Spinal cord (tissue), 9 donors: ENCODE measurements at regions not wholly inside any gene's neighbourhood (a gene's known extent, or its start where the extent isn't known, plus 50 kb on each side); places are given as distances from the start of the nearest gene placed in this dataset.
A peak's percentile ranks its signal among the peaks of the same experiment; 100 is the strongest.
"Not testable (repeated sequence)": the region's sequence is repeated elsewhere in the genome, so short reads cannot be mapped to it uniquely, and the experiment has no call there.

Experiments
- DNase-seq, 6 donors: peaks; one replicate each; pipeline versions ENCODE4 v3.0.0 to v3.0.0-alpha.2; 2013 to 2015; ENCODE audit warnings: low spot score in 6 of 6, low read depth in 4 of 6
- H3K27ac ChIP-seq: one replicate; pipeline ENCODE4 v1.5.1; 2013; ENCODE audit warnings: low read depth, low read length, control low read depth
- H3K27me3 ChIP-seq: one replicate; pipeline ENCODE4 v1.6.1; 2013; ENCODE audit warnings: low read length; ENCODE audit not compliant: control insufficient read depth, insufficient read depth
- H3K36me3 ChIP-seq: one replicate; pipeline ENCODE4 v1.6.1; 2013; ENCODE audit warnings: low read length; ENCODE audit not compliant: control insufficient read depth, insufficient read depth
- H3K4me1 ChIP-seq: one replicate; pipeline ENCODE4 v1.6.1; 2013; ENCODE audit warnings: low read length; ENCODE audit not compliant: control insufficient read depth, insufficient read depth
- H3K4me3 ChIP-seq: one replicate; pipeline ENCODE4 v1.5.1; 2013; ENCODE audit warnings: low read depth, low read length, control low read depth
- H3K9me3 ChIP-seq: one replicate; pipeline ENCODE4 v1.6.1; 2013; ENCODE audit warnings: low read length; ENCODE audit not compliant: control insufficient read depth, insufficient read depth
- WGBS: methylation state at CpG from one replicate; pipeline ENCODE4 v1.1.5; 2013; ENCODE audit warnings: missing lambda C conversion rate; ENCODE audit not compliant: insufficient coverage; 5-methylcytosine and 5-hydroxymethylcytosine counted together
- donor health status: healthy.

DNA sequence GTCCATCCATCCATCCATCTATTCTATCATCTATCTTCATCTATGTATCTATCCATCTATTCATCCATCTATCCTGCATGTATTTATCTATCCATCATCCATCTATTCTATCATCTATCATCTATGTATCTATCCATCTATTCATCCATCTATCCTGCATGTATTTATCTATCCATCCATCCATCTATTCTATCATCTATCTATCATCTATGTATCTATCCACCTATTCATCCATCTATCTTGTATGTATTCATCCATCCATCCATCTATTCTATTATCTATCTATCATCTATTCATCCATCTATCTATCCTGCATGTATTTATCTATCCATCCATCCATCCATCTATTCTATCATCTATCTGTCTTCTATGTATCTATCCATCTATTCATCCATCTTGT, 65.9 kb upstream of the PPP2R3B start:
- Histone ChIP-seq H3K4me3 (no peak overlapping the region), H3K27me3 (no peaks in the 10 kb centered on the region), H3K27ac (no peak overlapping the region), H3K9me3 (peaks cover 4% of the 10 kb centered on the region), H3K4me1 (no peaks in the 10 kb centered on the region), H3K36me3 (no peaks in the 10 kb centered on the region)
- DNase-seq, result no peak

DNA sequence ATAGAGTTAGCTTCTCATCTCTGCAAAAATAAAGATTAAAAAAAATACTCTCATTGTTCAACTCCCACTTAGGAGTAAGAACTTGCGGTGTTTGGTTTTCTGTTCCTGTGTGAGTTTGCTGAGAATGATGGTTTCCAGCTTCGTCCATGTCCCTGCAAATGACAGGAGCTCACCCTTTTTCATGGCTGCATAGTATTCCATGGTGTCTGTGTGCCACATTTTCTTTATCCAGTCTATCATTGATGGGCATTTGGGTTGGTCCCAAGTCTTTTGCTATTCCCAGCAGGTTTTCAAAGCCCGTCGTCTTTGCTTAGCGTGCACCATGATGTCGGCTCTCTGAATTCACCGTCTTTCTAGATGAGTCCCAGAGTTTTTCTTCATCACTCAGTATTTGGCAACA, 67.8 kb upstream of the PPP2R3B start:
- not testable (repeated sequence) for H3K27ac ChIP-seq, DNase-seq, H3K4me3 ChIP-seq, H3K36me3 ChIP-seq, H3K9me3 ChIP-seq, H3K27me3 ChIP-seq, H3K4me1 ChIP-seq
- WGBS, result 70% methylated on average over 5 of the region's 7 CpGs

DNA sequence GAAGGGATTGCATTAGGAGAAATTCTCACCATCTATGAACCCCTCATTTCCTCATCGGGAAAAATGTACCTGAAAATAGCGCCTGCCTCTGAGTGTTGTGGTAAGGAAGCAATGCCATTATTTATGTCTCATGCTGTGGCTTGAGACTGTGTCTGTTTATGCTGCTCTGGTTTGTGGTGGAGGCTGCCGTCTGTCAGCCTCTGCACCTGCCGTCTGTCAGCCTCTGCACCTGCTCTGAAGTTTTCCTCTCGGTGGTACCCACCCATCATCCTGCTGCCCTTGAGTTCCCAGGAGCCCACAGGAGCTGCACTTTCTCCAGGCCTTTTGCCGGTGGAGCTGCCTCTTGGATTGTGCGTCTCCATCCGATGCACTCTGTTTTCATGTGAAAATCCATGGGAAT, 68.5 kb upstream of the PPP2R3B start:
- H3K4me3 ChIP-seq, result no peak overlapping the region
- no peaks in the 10 kb centered on the region for H3K36me3 ChIP-seq
- 44% methylated on average over 6 of the region's 8 CpGs for WGBS
- H3K27ac ChIP-seq, result no peak overlapping the region
- peaks cover 12% of the 10 kb centered on the region for H3K27me3 ChIP-seq
- DNase-seq, result no peak
- peaks cover 4% of the 10 kb centered on the region for H3K9me3 ChIP-seq
- peaks cover 6% of the 10 kb centered on the region for H3K4me1 ChIP-seq

DNA sequence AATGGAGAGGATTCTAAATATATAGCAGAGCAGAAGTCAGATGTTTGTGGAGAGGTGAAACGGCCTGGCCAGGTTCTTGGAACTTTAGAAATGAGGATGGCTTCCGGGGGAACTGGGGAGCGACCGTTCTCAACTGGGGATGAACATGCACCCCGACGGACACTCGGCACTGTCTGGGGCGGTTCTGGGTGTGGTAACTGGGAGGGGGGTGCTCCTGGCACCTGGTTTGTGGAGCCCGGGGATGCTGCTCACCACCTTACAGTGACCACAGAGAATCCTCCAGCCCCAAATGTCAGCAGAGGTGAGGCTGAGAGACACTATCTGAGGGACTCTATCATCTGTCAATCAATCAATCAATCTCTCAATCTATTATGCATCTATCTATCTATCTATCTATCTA, 69.0 kb upstream of the PPP2R3B start:
- no peak for DNase-seq
- Histone ChIP-seq H3K4me1 (peaks cover 8% of the 10 kb centered on the region), H3K27ac (no peak overlapping the region), H3K9me3 (peaks cover 4% of the 10 kb centered on the region), H3K27me3 (peaks cover 13% of the 10 kb centered on the region), H3K36me3 (no peaks in the 10 kb centered on the region), H3K4me3 (no peak overlapping the region)
- WGBS, result 45% methylated on average over 6 of the region's 9 CpGs

DNA sequence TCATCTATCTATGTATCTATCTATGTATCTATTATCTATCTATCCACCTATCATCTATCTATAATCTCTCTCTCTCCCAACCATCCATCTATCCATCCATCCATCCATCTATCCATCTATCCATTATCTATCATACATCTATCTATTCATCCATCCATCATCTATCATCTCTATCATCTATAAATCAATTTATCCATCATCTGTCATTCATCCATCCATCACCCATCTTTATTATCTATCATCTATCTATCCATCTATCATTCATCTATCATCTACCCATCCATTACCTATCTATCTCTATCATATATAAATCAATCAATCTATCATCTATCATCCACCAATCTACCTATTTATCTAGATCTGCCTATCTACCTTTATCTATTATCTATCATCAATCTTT, 69.4 kb upstream of the PPP2R3B start:
- no peak for DNase-seq
- Histone ChIP-seq H3K4me1 (peaks cover 8% of the 10 kb centered on the region), H3K27ac (no peak overlapping the region), H3K9me3 (peaks cover 4% of the 10 kb centered on the region), H3K27me3 (peaks cover 13% of the 10 kb centered on the region), H3K4me3 (no peak overlapping the region), H3K36me3 (no peaks in the 10 kb centered on the region)

DNA sequence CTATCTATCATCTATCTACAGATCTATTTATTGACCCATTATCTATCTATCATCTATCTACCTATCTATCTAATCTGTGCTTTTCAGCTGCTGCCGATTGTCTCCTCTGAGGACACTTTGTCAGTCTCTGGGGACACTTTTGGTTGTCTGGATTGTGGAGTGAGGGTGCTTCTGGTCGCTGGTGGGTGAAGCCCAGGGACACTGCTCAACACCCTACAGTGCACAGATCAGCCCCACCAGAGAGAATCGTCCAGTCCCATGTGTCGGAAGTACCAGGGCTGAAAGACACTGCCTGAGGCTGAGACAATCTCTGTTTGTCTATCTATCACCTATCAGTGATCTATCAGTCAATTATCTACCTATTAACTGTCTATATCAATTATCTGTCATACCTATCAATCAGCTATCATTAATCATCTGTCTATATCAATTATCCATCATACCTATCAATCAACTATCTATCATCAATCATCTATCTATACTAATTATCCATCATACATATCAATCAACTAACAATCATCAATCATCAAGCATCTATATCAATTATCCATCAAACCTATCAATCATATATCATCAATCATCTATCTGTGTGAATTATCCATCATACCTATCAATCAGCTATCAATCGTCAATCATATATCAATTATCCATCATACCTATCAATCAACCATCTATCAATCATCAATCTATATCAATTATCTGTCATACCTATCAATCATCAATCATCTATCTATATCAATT, 70.0 kb upstream of the PPP2R3B start:
- Histone ChIP-seq H3K4me3 (no peak overlapping the region), H3K4me1 (peaks cover 8% of the 10 kb centered on the region), H3K9me3 (peaks cover 4% of the 10 kb centered on the region), H3K36me3 (no peaks in the 10 kb centered on the region), H3K27ac (no peak overlapping the region), H3K27me3 (peaks cover 13% of the 10 kb centered on the region)
- no peak for DNase-seq
- 67% methylated on average over 4 of the region's 5 CpGs for WGBS

DNA sequence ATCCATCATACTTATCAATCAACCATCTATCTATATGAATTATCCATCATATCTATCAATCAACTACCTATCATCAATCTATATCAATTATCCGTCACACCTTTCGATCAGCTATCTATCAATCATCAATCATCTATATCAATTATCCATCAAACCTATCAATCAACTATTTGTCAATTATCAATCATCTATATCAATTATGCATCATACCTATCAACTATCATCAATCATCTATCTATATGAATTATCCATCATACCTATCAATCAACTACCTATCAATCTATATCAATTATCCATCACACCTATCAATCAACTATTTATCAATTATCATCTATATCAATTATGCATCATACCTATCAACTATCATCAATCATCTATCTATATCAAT, 70.6 kb upstream of the PPP2R3B start:
- peak in 1 of 6 donors; percentile 45 for DNase-seq
- Histone ChIP-seq H3K4me3 (no peak overlapping the region), H3K36me3 (no peaks in the 10 kb centered on the region), H3K9me3 (peaks cover 4% of the 10 kb centered on the region), H3K27ac (no peak overlapping the region), H3K4me1 (peaks cover 8% of the 10 kb centered on the region), H3K27me3 (peaks cover 13% of the 10 kb centered on the region)
- 69% methylated on average over 2 of the region's 2 CpGs for WGBS

DNA sequence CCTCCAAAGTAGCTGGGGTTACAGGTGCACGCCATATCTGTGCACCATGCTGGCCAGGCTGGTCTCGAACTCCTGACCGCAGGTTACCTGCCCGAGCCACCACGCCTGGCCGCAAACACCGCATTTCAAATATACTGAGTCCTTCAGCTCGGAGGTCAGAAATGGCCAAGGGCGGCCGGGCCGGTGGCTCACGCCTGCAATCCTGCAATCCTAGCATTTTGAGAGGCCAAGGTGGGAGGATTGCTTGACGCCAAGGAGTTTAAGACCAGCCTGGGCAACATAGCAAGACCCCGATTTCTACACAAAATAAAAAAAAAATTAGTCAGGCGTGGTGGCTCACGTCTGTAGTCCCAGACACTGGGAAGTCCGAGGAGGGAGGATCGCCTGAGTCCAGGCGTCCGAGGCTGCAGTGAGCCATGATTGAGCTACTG, 71.9 kb upstream of the PPP2R3B start:
- peaks cover 13% of the 10 kb centered on the region for H3K27me3 ChIP-seq
- peaks cover 8% of the 10 kb centered on the region for H3K4me1 ChIP-seq
- peaks cover 4% of the 10 kb centered on the region for H3K9me3 ChIP-seq
- H3K4me3 ChIP-seq, result no peak overlapping the region
- no peak for DNase-seq
- no peak overlapping the region for H3K27ac ChIP-seq
- 96% methylated on average over 15 of the region's 20 CpGs for WGBS
- H3K36me3 ChIP-seq, result no peaks in the 10 kb centered on the region

DNA sequence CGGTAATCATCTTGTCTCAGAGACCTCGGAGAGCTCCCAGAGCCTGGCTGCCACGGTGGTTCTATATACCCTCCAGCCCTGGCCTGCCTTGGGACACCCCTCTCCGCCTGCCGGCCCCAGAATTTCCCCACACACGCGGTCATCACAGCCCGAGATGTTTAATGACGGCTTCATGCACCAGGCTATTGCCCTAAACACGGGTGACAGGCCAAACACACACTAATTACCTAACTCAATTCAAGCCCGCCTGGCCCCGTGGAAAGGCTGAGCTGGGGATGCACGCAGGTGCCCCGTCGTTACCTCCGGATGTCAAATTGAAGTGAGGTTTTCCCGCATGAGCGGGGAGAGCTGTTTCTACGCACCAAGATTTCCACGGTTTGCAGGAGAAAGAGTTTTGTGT, 72.9 kb upstream of the PPP2R3B start:
- DNase-seq, result no peak
- peaks cover 13% of the 10 kb centered on the region for H3K27me3 ChIP-seq
- H3K9me3 ChIP-seq, result peaks cover 2% of the 10 kb centered on the region
- peaks cover 8% of the 10 kb centered on the region for H3K4me1 ChIP-seq
- H3K4me3 ChIP-seq, result no peak overlapping the region
- no peaks in the 10 kb centered on the region for H3K36me3 ChIP-seq
- WGBS, result 33% methylated on average over 20 of the region's 20 CpGs
- no peak overlapping the region for H3K27ac ChIP-seq

DNA sequence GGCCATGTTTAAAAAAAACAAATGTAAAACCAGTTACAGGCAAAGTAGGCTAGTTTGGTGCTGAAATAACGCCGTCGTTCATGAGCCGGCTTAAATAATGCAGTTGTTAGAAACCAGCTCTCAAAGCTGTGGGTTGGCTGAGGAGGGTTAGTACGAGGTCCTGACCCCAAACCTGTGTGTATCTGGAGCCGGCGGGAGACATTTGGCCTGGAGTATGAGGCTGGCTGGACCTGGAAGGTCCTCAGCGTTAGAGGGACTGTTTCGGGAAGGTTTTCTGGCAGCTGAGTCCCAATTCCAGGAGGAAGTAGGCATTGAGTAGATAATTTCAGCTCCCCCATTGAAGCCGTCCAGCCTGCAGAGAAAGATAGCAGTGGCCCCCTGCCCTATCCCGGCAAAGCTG, 73.4 kb upstream of the PPP2R3B start:
- DNase-seq, result no peak
- Histone ChIP-seq H3K9me3 (no peaks in the 10 kb centered on the region), H3K36me3 (no peaks in the 10 kb centered on the region), H3K27me3 (peaks cover 13% of the 10 kb centered on the region), H3K4me1 (peaks cover 8% of the 10 kb centered on the region), H3K4me3 (no peak overlapping the region), H3K27ac (no peak overlapping the region)
- 47% methylated on average over 11 of the region's 11 CpGs for WGBS
